ENCODE measurements at regions not wholly inside any gene's neighbourhood (a gene's known extent, or its start where the extent isn't known, plus 50 kb on each side); places are given as distances from the start of the nearest gene placed in this dataset.
A peak's percentile ranks its signal among the peaks of the same experiment; 100 is the strongest.

GRCh38 chr9:89661956-89662717 lies 57.3 kb downstream of the GADD45G start (continued):
- TF ChIP-seq PHF8 (conservative IDR thresholded peaks at IDR 0.05; ENCODE audit: low read depth, low read length) (no peak), RNF2 (IDR thresholded peaks at IDR 0.05; ENCODE audit: borderline replicate concordance, low read depth, low read length, missing control alignments, poor library complexity, severe bottlenecking) (no peak), TBP (IDR thresholded peaks at IDR 0.05; ENCODE audit: low read depth, low read length) (no peak), RXRA (IDR thresholded peaks at IDR 0.05; ENCODE audit: insufficient read depth, low read depth, low read length) (no peak), SP2 (IDR thresholded peaks at IDR 0.05; ENCODE audit: low read length) (peak; percentile 74), EGR1 (IDR thresholded peaks at IDR 0.05; ENCODE audit: borderline replicate concordance, low read depth, low read length) (no peak), FOSL1 (IDR thresholded peaks at IDR 0.05; ENCODE audit: insufficient read depth, low read depth, low read length) (no peak), EP300 (IDR thresholded peaks at IDR 0.05; ENCODE audit: borderline replicate concordance in 1 of 2, low read depth in 2 of 2, low read length in 2 of 2) (no peak), EZH2 (IDR thresholded peaks at IDR 0.05; ENCODE audit: low read depth, low read length, severe bottlenecking) (no peak), SIX5 (IDR thresholded peaks at IDR 0.05; ENCODE audit: low read depth, low read length) (no peak), POU5F1 (IDR thresholded peaks at IDR 0.05; ENCODE audit: low read depth, low read length) (no peak)

All from H1 (cell line).